ENCODE measurements at regions not wholly inside any gene's neighbourhood (a gene's known extent, or its start where the extent isn't known, plus 50 kb on each side); places are given as distances from the start of the nearest gene placed in this dataset.

- TF ChIP-seq CTCF (IDR thresholded peaks at IDR 0.05), result no peak
- no peak for TF ChIP-seq EZH2 (IDR thresholded peaks at IDR 0.05; ENCODE audit: borderline replicate concordance, insufficient read depth, low read depth, low read length, poor library complexity, severe bottlenecking)
Measured at GRCh38 chr4:107166873-107167450, 130.8 kb upstream of the DKK2 start.

All from B cell (primary cell).